MM.1S (cell line): ENCODE measurements at regions not wholly inside any gene's neighbourhood (a gene's known extent, or its start where the extent isn't known, plus 50 kb on each side); places are given as distances from the start of the nearest gene placed in this dataset.

ENCODE experiments used
- DNase-seq: peaks from one replicate; pipeline ENCODE4 v3.0.0-alpha.2; 2015
- H2AFZ ChIP-seq: fragments of 300-600 bp; sonication (generic); 2 replicates; pipeline ENCODE4 v1.6.0; 2016; ENCODE audit warnings: antibody characterized with exemption, low read length
- H3F3A ChIP-seq: fragments of 300-600 bp; sonication (generic); 2 replicates; pipeline ENCODE4 v1.6.1; 2016; ENCODE audit warnings: mild to moderate bottlenecking, antibody characterized with exemption, low read length, moderate library complexity, mixed read lengths; ENCODE audit not compliant: insufficient read depth
- H3K27ac ChIP-seq: fragments of 300-600 bp; sonication (generic); 2 replicates; pipeline ENCODE4 v1.5.1; 2016; ENCODE audit warnings: mild to moderate bottlenecking, low read length
- H3K27me3 ChIP-seq: fragments of 300-600 bp; sonication (generic); replicated peaks from 2 replicates; pipeline ENCODE4 v1.6.0; 2016; ENCODE audit warnings: low read length; ENCODE audit not compliant: insufficient read depth
- H3K36me3 ChIP-seq: fragments of 300-600 bp; sonication (generic); replicated peaks from 2 replicates; pipeline ENCODE4 v1.6.1; 2016; ENCODE audit warnings: mild to moderate bottlenecking, low read length, mixed read lengths; ENCODE audit not compliant: insufficient read depth
- H3K4me1 ChIP-seq: fragments of 300-600 bp; sonication (generic); 2 replicates; pipeline ENCODE4 v1.6.1; 2016; ENCODE audit warnings: low read length, mixed read lengths
- H3K4me2 ChIP-seq: fragments of 300-600 bp; sonication (generic); 2 replicates; pipeline ENCODE4 v1.6.0; 2016; ENCODE audit warnings: low read depth, low read length
- H3K4me3 ChIP-seq: fragments of 300-600 bp; sonication (generic); 2 replicates; pipeline ENCODE4 v1.5.1; 2016; ENCODE audit warnings: low read length, mixed read lengths
- H3K79me2 ChIP-seq: fragments of 300-600 bp; sonication (generic); 2 replicates; pipeline ENCODE4 v1.6.1; 2016; ENCODE audit warnings: mixed run types, low read length, mixed read lengths
- H3K9ac ChIP-seq: fragments of 300-600 bp; sonication (generic); 2 replicates; pipeline ENCODE4 v1.6.1; 2016; ENCODE audit warnings: low read length, mixed read lengths
- H3K9me2 ChIP-seq: fragments of 300-600 bp; sonication (generic); replicated peaks from 2 replicates; pipeline ENCODE4 v1.6.1; 2016; ENCODE audit warnings: mild to moderate bottlenecking, low read length, mixed read lengths; ENCODE audit not compliant: insufficient read depth
- H3K9me3 ChIP-seq: fragments of 300-600 bp; sonication (generic); replicated peaks from 2 replicates; pipeline ENCODE4 v1.6.1; 2016; ENCODE audit warnings: mild to moderate bottlenecking, low read length, mixed read lengths; ENCODE audit not compliant: insufficient read depth
- H4K20me1 ChIP-seq: fragments of 300-600 bp; sonication (generic); 2 replicates; pipeline ENCODE4 v1.6.1; 2016; ENCODE audit warnings: mild to moderate bottlenecking, low read length, moderate library complexity, mixed read lengths; ENCODE audit not compliant: insufficient read depth
- CTCF ChIP-seq: fragments of 300-600 bp; sonication (generic); IDR thresholded peaks from 2 replicates; pipeline ENCODE4 v1.5.1; 2016; ENCODE audit warnings: antibody characterized with exemption, low read length, mixed read lengths
- EZH2 ChIP-seq: fragments of 300-600 bp; sonication (generic); optimal IDR thresholded peaks from 2 replicates; pipeline ENCODE3; 2017; ENCODE audit warnings: low read depth, mild to moderate bottlenecking, antibody characterized with exemption, low read length, mixed read lengths
- EZH2phosphoT487 ChIP-seq: fragments of 300-600 bp; sonication (generic); IDR thresholded peaks from 2 replicates; pipeline ENCODE4 v1.6.1; 2018; ENCODE audit warnings: antibody characterized with exemption, low read length

- Histone ChIP-seq H3K9me2 (no peaks in the 10 kb centered on the region), H3K79me2 (no peaks in the 10 kb centered on the region), H2AFZ (no peak overlapping the region), H3K4me3 (no peak overlapping the region), H3K27ac (no peak overlapping the region), H3K4me2 (no peak overlapping the region), H3K36me3 (no peaks in the 10 kb centered on the region), H4K20me1 (no peaks in the 10 kb centered on the region), H3K9ac (no peak overlapping the region), H3K27me3 (no peaks in the 10 kb centered on the region), H3K4me1 (no peaks in the 10 kb centered on the region), H3F3A (no peaks in the 10 kb centered on the region), H3K9me3 (no peaks in the 10 kb centered on the region)
- TF ChIP-seq CTCF = no peak
- no peak for TF ChIP-seq EZH2
- no peak for TF ChIP-seq EZH2phosphoT487
- DNase-seq = no peak
Observed at GRCh38 chr3:181264486-181264885, 274.9 kb upstream of the DNAJC19 start.

- Histone ChIP-seq H3K79me2 (no peaks in the 10 kb centered on the region), H2AFZ (no peak overlapping the region), H3K9me3 (no peaks in the 10 kb centered on the region), H3F3A (no peaks in the 10 kb centered on the region), H3K9me2 (no peaks in the 10 kb centered on the region), H3K36me3 (no peaks in the 10 kb centered on the region), H3K4me1 (no peaks in the 10 kb centered on the region), H3K4me2 (no peak overlapping the region), H3K27me3 (no peaks in the 10 kb centered on the region), H3K4me3 (no peak overlapping the region), H4K20me1 (no peaks in the 10 kb centered on the region), H3K27ac (no peak overlapping the region), H3K9ac (no peak overlapping the region)
- no peak for DNase-seq
- no peak for TF ChIP-seq EZH2
- no peak for TF ChIP-seq CTCF
- TF ChIP-seq EZH2phosphoT487 = no peak
Observed at GRCh38 chr3:181253796-181254195, 264.3 kb upstream of the DNAJC19 start.

GRCh38 chr3:181252631-181253030 lies 263.1 kb upstream of the DNAJC19 start:
- no peak overlapping the region for H3K9ac ChIP-seq
- no peak for TF ChIP-seq EZH2phosphoT487
- no peak for TF ChIP-seq CTCF
- TF ChIP-seq EZH2 = no peak
- H3K79me2 ChIP-seq = no peaks in the 10 kb centered on the region
- no peak overlapping the region for H3K27ac ChIP-seq
- H3K27me3 ChIP-seq = no peaks in the 10 kb centered on the region
- no peaks in the 10 kb centered on the region for H3K9me2 ChIP-seq
- DNase-seq = no peak
- no peaks in the 10 kb centered on the region for H3K36me3 ChIP-seq
- no peaks in the 10 kb centered on the region for H3K9me3 ChIP-seq
- H2AFZ ChIP-seq = no peak overlapping the region
- H3K4me1 ChIP-seq = no peaks in the 10 kb centered on the region
- no peaks in the 10 kb centered on the region for H3F3A ChIP-seq
- H4K20me1 ChIP-seq = no peaks in the 10 kb centered on the region
- H3K4me2 ChIP-seq = no peak overlapping the region
- H3K4me3 ChIP-seq = no peak overlapping the region
